SU-DHL-6 (cell line): ENCODE measurements at regions not wholly inside any gene's neighbourhood (a gene's known extent, or its start where the extent isn't known, plus 50 kb on each side); places are given as distances from the start of the nearest gene placed in this dataset.

ENCODE experiments used
- H2AFZ ChIP-seq: fragments of 200-600 bp; sonication (generic); 2 replicates; pipeline ENCODE4 v1.6.1; 2014; ENCODE audit warnings: low read depth, mild to moderate bottlenecking, moderate library complexity, mixed read lengths, antibody characterized with exemption, low read length; ENCODE audit not compliant: severe bottlenecking
- H3F3A ChIP-seq: fragments of 200-600 bp; shearing (Covaris generic); 2 replicates; pipeline ENCODE4 v1.6.0; 2016; ENCODE audit warnings: antibody characterized with exemption, mild to moderate bottlenecking; ENCODE audit not compliant: insufficient read depth
- H3K27ac ChIP-seq: fragments of 200-600 bp; sonication (generic); 2 replicates; pipeline ENCODE4 v1.5.1; 2016; ENCODE audit warnings: low read depth, mild to moderate bottlenecking, low read length, moderate library complexity, mixed read lengths
- H3K27me3 ChIP-seq: fragments of 200-600 bp; sonication (generic), shearing (Covaris generic); 2 replicates; pipeline ENCODE4 v1.6.0; 2014; ENCODE audit warnings: mild to moderate bottlenecking, low read length
- H3K36me3 ChIP-seq: fragments of 200-600 bp; sonication (generic); 2 replicates; pipeline ENCODE4 v1.6.1; 2014; ENCODE audit warnings: mild to moderate bottlenecking, low read length, mixed read lengths
- H3K4me2 ChIP-seq: fragments of 300-600, 200-600 bp; shearing (Covaris generic), sonication (generic); 2 replicates; pipeline ENCODE4 v1.6.0; 2014; ENCODE audit warnings: low read length, low read depth, mild to moderate bottlenecking; ENCODE audit not compliant: poor library complexity, severe bottlenecking
- H3K4me3 ChIP-seq: fragments of 200-600 bp; sonication (generic); 2 replicates; pipeline ENCODE4 v1.5.1; 2014; ENCODE audit warnings: antibody characterized with exemption, low read length, mild to moderate bottlenecking, mixed read lengths; ENCODE audit not compliant: insufficient read depth, poor library complexity, severe bottlenecking
- H3K79me2 ChIP-seq: fragments of 200-600 bp; sonication (generic); 2 replicates; pipeline ENCODE4 v1.6.1; 2014; ENCODE audit warnings: mild to moderate bottlenecking, low read length, moderate library complexity; ENCODE audit not compliant: insufficient read depth
- H3K9ac ChIP-seq: fragments of 200-600 bp; sonication (generic); 2 replicates; pipeline ENCODE4 v1.7.0; 2014; ENCODE audit warnings: mild to moderate bottlenecking, low read length
- H3K9me2 ChIP-seq: fragments of 200-600 bp; sonication (generic); replicated peaks from 2 replicates; pipeline ENCODE4 v1.6.1; 2014; ENCODE audit warnings: low read length; ENCODE audit not compliant: insufficient read depth
- H3K9me3 ChIP-seq: fragments of 200-600 bp; sonication (generic); 2 replicates; pipeline ENCODE4 v1.6.1; 2014; ENCODE audit warnings: low read length, mixed read lengths; ENCODE audit not compliant: insufficient read depth
- H4K20me1 ChIP-seq: fragments of 200-600 bp; sonication (generic); 2 replicates; pipeline ENCODE4 v1.6.1; 2014; ENCODE audit warnings: low read depth, mild to moderate bottlenecking, antibody characterized with exemption, low read length, moderate library complexity, mixed read lengths
- CTCF ChIP-seq: fragments of 200-600 bp; sonication (generic); IDR thresholded peaks from one replicate; pipeline ENCODE4 v1.5.1; 2017; ENCODE audit warnings: antibody characterized with exemption, mild to moderate bottlenecking, low read length, moderate library complexity; ENCODE audit not compliant: insufficient read depth, poor library complexity, severe bottlenecking
- EZH2phosphoT487 ChIP-seq: fragments of 200-600 bp; sonication (generic), shearing (Covaris generic); conservative IDR thresholded peaks from 2 replicates; pipeline ENCODE4 v1.6.1; 2018; ENCODE audit warnings: mild to moderate bottlenecking, antibody characterized with exemption, low read length, moderate library complexity, mixed read lengths

GRCh38 chr14:49417790-49418189 lies 168.4 kb downstream of the RPS29 start:
- Histone ChIP-seq H3K4me3 (no peak overlapping the region), H3K4me2 (no peak overlapping the region), H3K9ac (no peak overlapping the region), H4K20me1 (no peaks in the 10 kb centered on the region), H3K27ac (no peak overlapping the region), H3K79me2 (no peaks in the 10 kb centered on the region), H3K9me2 (no peaks in the 10 kb centered on the region), H3K36me3 (no peaks in the 10 kb centered on the region), H2AFZ (no peak overlapping the region), H3K27me3 (no peaks in the 10 kb centered on the region), H3F3A (no peaks in the 10 kb centered on the region), H3K9me3 (no peaks in the 10 kb centered on the region)
- TF ChIP-seq EZH2phosphoT487 (no peak), CTCF (no peak)

GRCh38 chr14:49408187-49408933 lies 177.8 kb downstream of the RPS29 start:
- Histone ChIP-seq H3K27me3 (no peaks in the 10 kb centered on the region), H3K79me2 (no peaks in the 10 kb centered on the region), H3K4me3 (no peak overlapping the region), H3K9me3 (no peaks in the 10 kb centered on the region), H3K36me3 (no peaks in the 10 kb centered on the region), H3K9me2 (no peaks in the 10 kb centered on the region), H2AFZ (no peak overlapping the region), H4K20me1 (no peaks in the 10 kb centered on the region), H3F3A (no peaks in the 10 kb centered on the region), H3K4me2 (no peak overlapping the region), H3K27ac (no peak overlapping the region), H3K9ac (no peak overlapping the region)
- TF ChIP-seq EZH2phosphoT487 (no peak), CTCF (no peak)

GRCh38 chr14:49405291-49405690 lies 180.9 kb downstream of the RPS29 start:
- Histone ChIP-seq H3K9me2 (no peaks in the 10 kb centered on the region), H3K4me2 (no peak overlapping the region), H3K4me3 (no peak overlapping the region), H2AFZ (no peak overlapping the region), H3K9ac (no peak overlapping the region), H3K79me2 (no peaks in the 10 kb centered on the region), H3K9me3 (no peaks in the 10 kb centered on the region), H3K27ac (no peak overlapping the region), H3K27me3 (no peaks in the 10 kb centered on the region), H3K36me3 (no peaks in the 10 kb centered on the region), H4K20me1 (no peaks in the 10 kb centered on the region), H3F3A (no peaks in the 10 kb centered on the region)
- no peak for TF ChIP-seq CTCF
- TF ChIP-seq EZH2phosphoT487: no peak
